ENCODE measurements at regions not wholly inside any gene's neighbourhood (a gene's known extent, or its start where the extent isn't known, plus 50 kb on each side); places are given as distances from the start of the nearest gene placed in this dataset.

DNA sequence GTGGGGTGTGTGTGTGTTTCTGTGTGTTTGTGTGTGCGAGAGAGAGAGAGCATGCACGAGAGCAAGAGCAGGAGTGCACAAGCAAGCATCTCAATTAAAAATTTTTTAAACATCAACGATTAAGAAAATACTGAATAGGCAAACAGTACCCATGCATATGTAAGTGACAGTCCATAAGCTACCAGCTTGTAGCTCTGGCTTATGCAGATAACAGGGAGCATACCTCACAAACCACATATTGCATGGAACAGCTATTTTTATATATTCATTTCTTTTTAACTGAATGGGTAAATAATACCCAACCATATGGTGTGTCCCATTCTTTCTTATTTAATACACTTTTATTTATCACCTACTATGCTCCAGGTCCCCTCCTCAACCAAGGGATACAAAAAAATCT, 234.5 kb downstream of the KBTBD8 start:
- H2AFZ ChIP-seq (ENCODE audit: low read length): no peak overlapping the region
- no peak overlapping the region for H3K27ac ChIP-seq (ENCODE audit: low read depth, low read length, poor library complexity, severe bottlenecking)
- H3K9ac ChIP-seq (ENCODE audit: low read length): no peak overlapping the region
- no peaks in the 10 kb centered on the region for H3K27me3 ChIP-seq (ENCODE audit: insufficient read depth, low read length)
- H3K4me2 ChIP-seq (ENCODE audit: low read length): no peak overlapping the region
- H3K9me2 ChIP-seq (ENCODE audit: low read depth, low read length): no peaks in the 10 kb centered on the region
- no peaks in the 10 kb centered on the region for H3K79me2 ChIP-seq (ENCODE audit: insufficient read depth, low read length)
- H3K9me3 ChIP-seq (ENCODE audit: low read length): no peaks in the 10 kb centered on the region
- no peaks in the 10 kb centered on the region for H3K36me3 ChIP-seq (ENCODE audit: insufficient read depth, low read length)
- no peaks in the 10 kb centered on the region for H3K4me1 ChIP-seq (ENCODE audit: insufficient read depth, low read length, severe bottlenecking)
- TF ChIP-seq, protein P1, sequence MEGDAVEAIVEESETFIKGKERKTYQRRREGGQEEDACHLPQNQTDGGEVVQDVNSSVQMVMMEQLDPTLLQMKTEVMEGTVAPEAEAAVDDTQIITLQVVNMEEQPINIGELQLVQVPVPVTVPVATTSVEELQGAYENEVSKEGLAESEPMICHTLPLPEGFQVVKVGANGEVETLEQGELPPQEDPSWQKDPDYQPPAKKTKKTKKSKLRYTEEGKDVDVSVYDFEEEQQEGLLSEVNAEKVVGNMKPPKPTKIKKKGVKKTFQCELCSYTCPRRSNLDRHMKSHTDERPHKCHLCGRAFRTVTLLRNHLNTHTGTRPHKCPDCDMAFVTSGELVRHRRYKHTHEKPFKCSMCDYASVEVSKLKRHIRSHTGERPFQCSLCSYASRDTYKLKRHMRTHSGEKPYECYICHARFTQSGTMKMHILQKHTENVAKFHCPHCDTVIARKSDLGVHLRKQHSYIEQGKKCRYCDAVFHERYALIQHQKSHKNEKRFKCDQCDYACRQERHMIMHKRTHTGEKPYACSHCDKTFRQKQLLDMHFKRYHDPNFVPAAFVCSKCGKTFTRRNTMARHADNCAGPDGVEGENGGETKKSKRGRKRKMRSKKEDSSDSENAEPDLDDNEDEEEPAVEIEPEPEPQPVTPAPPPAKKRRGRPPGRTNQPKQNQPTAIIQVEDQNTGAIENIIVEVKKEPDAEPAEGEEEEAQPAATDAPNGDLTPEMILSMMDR (IDR thresholded peaks at IDR 0.05; ENCODE audit: low read length): no peak
- no peak for TF ChIP-seq EZH2 (IDR thresholded peaks at IDR 0.05; ENCODE audit: borderline replicate concordance, low read length)
- no peaks in the 10 kb centered on the region for H3F3A ChIP-seq (ENCODE audit: insufficient read depth, low read length)
- H3K4me3 ChIP-seq (ENCODE audit: low read depth, low read length, poor library complexity, severe bottlenecking): no peak overlapping the region
- no peaks in the 10 kb centered on the region for H4K20me1 ChIP-seq (ENCODE audit: insufficient read depth, low read length)

GRCh38 chr3:67239353-67239752, 241.2 kb downstream of the KBTBD8 start:
- H3K27me3 ChIP-seq (ENCODE audit: insufficient read depth, low read length): no peaks in the 10 kb centered on the region

GRCh38 chr3:67241084-67241483, 243.0 kb downstream of the KBTBD8 start:
- H3K4me3 ChIP-seq (ENCODE audit: low read depth, low read length, poor library complexity, severe bottlenecking): no peak overlapping the region
- no peaks in the 10 kb centered on the region for H3K9me3 ChIP-seq (ENCODE audit: low read length)
- TF ChIP-seq EZH2 (IDR thresholded peaks at IDR 0.05; ENCODE audit: borderline replicate concordance, low read length): no peak
- TF ChIP-seq, protein P1 (IDR thresholded peaks at IDR 0.05; ENCODE audit: low read length): no peak
- no peak overlapping the region for H2AFZ ChIP-seq (ENCODE audit: low read length)
- no peaks in the 10 kb centered on the region for H3K79me2 ChIP-seq (ENCODE audit: insufficient read depth, low read length)
- H3K9me2 ChIP-seq (ENCODE audit: low read depth, low read length): no peaks in the 10 kb centered on the region
- no peaks in the 10 kb centered on the region for H4K20me1 ChIP-seq (ENCODE audit: insufficient read depth, low read length)
- no peak overlapping the region for H3K27ac ChIP-seq (ENCODE audit: low read depth, low read length, poor library complexity, severe bottlenecking)
- H3K9ac ChIP-seq (ENCODE audit: low read length): no peak overlapping the region
- no peaks in the 10 kb centered on the region for H3K36me3 ChIP-seq (ENCODE audit: insufficient read depth, low read length)
- no peak overlapping the region for H3K4me2 ChIP-seq (ENCODE audit: low read length)
- H3K27me3 ChIP-seq (ENCODE audit: insufficient read depth, low read length): no peaks in the 10 kb centered on the region
- H3K4me1 ChIP-seq (ENCODE audit: insufficient read depth, low read length, severe bottlenecking): no peaks in the 10 kb centered on the region
- H3F3A ChIP-seq (ENCODE audit: insufficient read depth, low read length): no peaks in the 10 kb centered on the region

More at GRCh38 chr3:67239353-67239752, 241.2 kb downstream of the KBTBD8 start:
- Histone ChIP-seq H3K36me3 (ENCODE audit: insufficient read depth, low read length) (no peaks in the 10 kb centered on the region), H3K9ac (ENCODE audit: low read length) (no peak overlapping the region), H3K4me2 (ENCODE audit: low read length) (no peak overlapping the region), H3K9me3 (ENCODE audit: low read length) (no peaks in the 10 kb centered on the region), H3K27ac (ENCODE audit: low read depth, low read length, poor library complexity, severe bottlenecking) (no peak overlapping the region), H3K4me3 (ENCODE audit: low read depth, low read length, poor library complexity, severe bottlenecking) (no peak overlapping the region), H3K79me2 (ENCODE audit: insufficient read depth, low read length) (no peaks in the 10 kb centered on the region), H2AFZ (ENCODE audit: low read length) (no peak overlapping the region), H3K4me1 (ENCODE audit: insufficient read depth, low read length, severe bottlenecking) (no peaks in the 10 kb centered on the region), H3F3A (ENCODE audit: insufficient read depth, low read length) (no peaks in the 10 kb centered on the region), H3K9me2 (ENCODE audit: low read depth, low read length) (no peaks in the 10 kb centered on the region), H4K20me1 (ENCODE audit: insufficient read depth, low read length) (no peaks in the 10 kb centered on the region)
- TF ChIP-seq EZH2 (IDR thresholded peaks at IDR 0.05; ENCODE audit: borderline replicate concordance, low read length): no peak
- TF ChIP-seq, protein P1 (IDR thresholded peaks at IDR 0.05; ENCODE audit: low read length): no peak
